ENCODE measurements at regions not wholly inside any gene's neighbourhood (a gene's known extent, or its start where the extent isn't known, plus 50 kb on each side); places are given as distances from the start of the nearest gene placed in this dataset.

DNA sequence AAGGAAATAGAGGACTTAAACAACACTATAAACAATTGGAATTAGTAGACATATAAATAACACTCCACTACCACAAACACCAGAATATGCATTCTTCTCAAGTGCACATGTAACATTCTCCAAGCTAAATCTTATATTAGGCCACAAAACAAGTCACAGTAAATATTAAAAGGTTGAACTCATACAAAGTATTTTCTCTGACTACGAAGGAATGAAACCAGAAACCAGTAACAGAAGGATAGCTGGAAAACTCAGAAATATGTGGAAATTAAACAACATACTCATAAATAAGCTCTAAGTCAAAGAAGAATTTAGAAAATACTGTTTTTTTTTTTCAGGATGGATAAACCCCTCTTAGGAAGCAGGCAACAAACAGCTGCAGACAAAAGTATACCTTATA lies 77.4 kb upstream of the IGFBP3 start:
- intact Hi-C loops (cut with DNase I; ENCODE audit: low total_unique reads) = no loop called here
- TF ChIP-seq, protein P1, sequence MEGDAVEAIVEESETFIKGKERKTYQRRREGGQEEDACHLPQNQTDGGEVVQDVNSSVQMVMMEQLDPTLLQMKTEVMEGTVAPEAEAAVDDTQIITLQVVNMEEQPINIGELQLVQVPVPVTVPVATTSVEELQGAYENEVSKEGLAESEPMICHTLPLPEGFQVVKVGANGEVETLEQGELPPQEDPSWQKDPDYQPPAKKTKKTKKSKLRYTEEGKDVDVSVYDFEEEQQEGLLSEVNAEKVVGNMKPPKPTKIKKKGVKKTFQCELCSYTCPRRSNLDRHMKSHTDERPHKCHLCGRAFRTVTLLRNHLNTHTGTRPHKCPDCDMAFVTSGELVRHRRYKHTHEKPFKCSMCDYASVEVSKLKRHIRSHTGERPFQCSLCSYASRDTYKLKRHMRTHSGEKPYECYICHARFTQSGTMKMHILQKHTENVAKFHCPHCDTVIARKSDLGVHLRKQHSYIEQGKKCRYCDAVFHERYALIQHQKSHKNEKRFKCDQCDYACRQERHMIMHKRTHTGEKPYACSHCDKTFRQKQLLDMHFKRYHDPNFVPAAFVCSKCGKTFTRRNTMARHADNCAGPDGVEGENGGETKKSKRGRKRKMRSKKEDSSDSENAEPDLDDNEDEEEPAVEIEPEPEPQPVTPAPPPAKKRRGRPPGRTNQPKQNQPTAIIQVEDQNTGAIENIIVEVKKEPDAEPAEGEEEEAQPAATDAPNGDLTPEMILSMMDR (IDR thresholded peaks at IDR 0.05) = no peak
- 85 to 90% methylated on average over 1 of the region's 1 CpG for WGBS, 2 donors

DNA sequence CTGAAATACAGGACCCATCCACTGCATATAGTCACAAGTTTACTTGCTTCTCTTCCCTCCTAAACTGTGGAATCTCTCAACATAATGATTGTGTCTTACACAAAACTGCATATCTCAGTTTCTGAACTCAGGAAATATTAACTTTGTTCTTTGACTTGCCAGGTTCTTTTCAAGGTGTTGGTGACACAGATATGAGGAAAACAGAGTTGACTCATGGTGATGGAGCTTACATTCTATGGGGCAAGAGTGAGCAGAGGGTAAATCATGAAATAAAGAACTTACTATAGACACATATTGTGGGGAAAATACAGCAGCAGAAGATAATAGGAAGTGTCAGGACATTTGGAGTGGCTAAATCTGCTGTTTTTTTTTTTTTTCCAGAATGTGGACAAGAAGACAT lies 72.5 kb upstream of the IGFBP3 start:
- no peak for DNase-seq (ENCODE audit: low spot score in 2 of 2)
- H3K4me3 ChIP-seq (ENCODE audit: low read depth, poor library complexity, severe bottlenecking) = no peak overlapping the region
- intact Hi-C loops (cut with DNase I; ENCODE audit: low total_unique reads) = no loop called here
- TF ChIP-seq, protein P1 (IDR thresholded peaks at IDR 0.05) = no peak
- no peak for TF ChIP-seq POLR2A (IDR thresholded peaks at IDR 0.05)

More for the DNA sequence above, 77.4 kb upstream of the IGFBP3 start:
- no peak for DNase-seq (ENCODE audit: low spot score in 2 of 2)
- H3K4me3 ChIP-seq (ENCODE audit: low read depth, poor library complexity, severe bottlenecking) = no peak overlapping the region

DNA sequence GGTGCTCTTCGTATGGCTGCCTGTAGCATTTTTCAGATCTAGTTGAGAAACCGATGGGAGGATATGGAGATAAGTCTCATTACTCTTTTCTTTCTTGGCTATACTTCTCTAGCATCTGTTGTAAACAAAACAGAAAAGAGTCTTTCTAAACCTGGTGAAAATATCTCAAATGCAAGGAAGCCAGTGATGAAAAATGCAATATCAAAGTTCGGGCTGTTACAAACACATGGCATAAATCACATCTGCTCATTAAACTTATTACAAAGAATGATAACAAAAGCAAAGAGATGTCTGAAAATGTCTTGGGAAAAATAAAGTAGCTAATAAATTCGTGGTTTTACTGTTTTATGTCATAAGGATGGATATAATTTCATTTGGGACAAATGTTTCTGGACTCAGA lies 71.8 kb upstream of the IGFBP3 start:
- no peak for TF ChIP-seq POLR2A (IDR thresholded peaks at IDR 0.05)
- TF ChIP-seq, protein P1 (IDR thresholded peaks at IDR 0.05) = no peak
- WGBS, 2 donors = 59 to 63% methylated on average over 4 of the region's 4 CpGs
- intact Hi-C loops (cut with DNase I; ENCODE audit: low total_unique reads) = no loop called here
- no peak for DNase-seq (ENCODE audit: low spot score in 2 of 2)
- no peak overlapping the region for H3K4me3 ChIP-seq (ENCODE audit: low read depth, poor library complexity, severe bottlenecking)

DNA sequence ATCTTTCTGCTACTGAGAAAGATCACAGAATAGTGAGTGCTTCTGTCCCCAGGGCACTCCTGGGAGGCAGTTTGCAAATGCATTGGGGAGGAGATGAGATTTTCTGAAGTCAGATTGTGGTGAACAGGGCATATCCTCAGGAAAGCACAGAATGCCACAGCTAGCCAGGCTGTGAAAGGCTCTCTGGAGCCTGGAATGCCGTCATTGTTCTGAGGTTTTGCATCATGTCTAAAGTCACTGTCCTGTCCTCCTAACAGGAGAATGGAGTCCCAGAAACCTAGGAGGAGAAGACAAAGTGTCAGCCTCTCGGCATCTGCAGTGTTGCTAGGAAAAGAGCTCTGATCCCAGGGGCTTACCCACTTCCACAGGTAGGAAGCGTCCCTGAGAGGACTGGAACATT lies 69.2 kb upstream of the IGFBP3 start:
- no peak for TF ChIP-seq POLR2A (IDR thresholded peaks at IDR 0.05)
- TF ChIP-seq, protein P1 (IDR thresholded peaks at IDR 0.05) = no peak
- H3K4me3 ChIP-seq (ENCODE audit: low read depth, poor library complexity, severe bottlenecking) = no peak overlapping the region
- 44 to 63% methylated on average over 3 of the region's 3 CpGs for WGBS, 2 donors
- no peak for DNase-seq (ENCODE audit: low spot score in 2 of 2)
- intact Hi-C loops (cut with DNase I; ENCODE audit: low total_unique reads) = no loop called here

DNA sequence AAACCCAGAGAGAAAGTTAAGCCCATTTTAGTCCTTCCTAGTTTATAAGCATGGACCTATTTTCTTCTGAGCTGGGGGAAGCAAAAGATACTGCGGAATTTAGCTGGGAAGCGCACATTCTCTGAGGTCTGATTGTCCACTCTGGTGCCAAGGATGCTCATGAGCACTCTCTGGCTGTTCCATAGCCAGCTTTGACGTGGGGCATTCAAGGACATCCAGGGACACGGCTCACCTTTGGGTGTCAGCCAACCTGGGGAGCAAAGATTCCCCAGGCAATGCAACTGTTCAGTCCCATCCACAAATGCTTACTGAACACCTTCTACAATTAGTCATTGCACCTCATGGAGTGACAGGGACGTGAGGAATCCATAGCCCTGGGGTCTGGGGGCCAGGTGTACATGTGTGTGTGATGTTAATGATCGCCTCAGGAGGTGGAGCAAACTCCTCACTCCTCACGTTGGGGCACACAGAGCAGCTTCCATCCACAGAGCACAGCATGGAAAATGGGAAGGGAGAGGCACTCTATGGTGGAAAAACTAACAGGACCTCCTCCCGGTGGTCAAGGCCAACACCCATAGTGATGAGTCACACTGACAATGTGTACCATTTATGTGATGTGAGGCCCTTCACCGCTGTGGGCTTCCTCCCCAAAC lies 67.5 kb upstream of the IGFBP3 start:
- TF ChIP-seq, protein P1 (IDR thresholded peaks at IDR 0.05) = no peak
- TF ChIP-seq POLR2A (IDR thresholded peaks at IDR 0.05) = no peak
- peak in 1 of 2 donors; percentile 11 for DNase-seq (ENCODE audit: low spot score in 2 of 2)
- WGBS, 2 donors = 62 to 66% methylated on average over 9 of the region's 9 CpGs
- intact Hi-C loops (cut with DNase I; ENCODE audit: low total_unique reads) = no loop called here
- no peak overlapping the region for H3K4me3 ChIP-seq (ENCODE audit: low read depth, poor library complexity, severe bottlenecking)
